MV-4-11 (cell line): ENCODE measurements at regions not wholly inside any gene's neighbourhood (a gene's known extent, or its start where the extent isn't known, plus 50 kb on each side); places are given as distances from the start of the nearest gene placed in this dataset.

Experiments
- DNase-seq: peaks from one replicate; lab custom pipeline; 2025; lab: John Stamatoyannopoulos, UW

- no peak for DNase-seq
These were observed 204.9 kb upstream of the GAS1 start for GRCh38 chr9:87152256-87152655.

- no peak for DNase-seq
These were observed 208.9 kb upstream of the GAS1 start for GRCh38 chr9:87156247-87156646.

DNA sequence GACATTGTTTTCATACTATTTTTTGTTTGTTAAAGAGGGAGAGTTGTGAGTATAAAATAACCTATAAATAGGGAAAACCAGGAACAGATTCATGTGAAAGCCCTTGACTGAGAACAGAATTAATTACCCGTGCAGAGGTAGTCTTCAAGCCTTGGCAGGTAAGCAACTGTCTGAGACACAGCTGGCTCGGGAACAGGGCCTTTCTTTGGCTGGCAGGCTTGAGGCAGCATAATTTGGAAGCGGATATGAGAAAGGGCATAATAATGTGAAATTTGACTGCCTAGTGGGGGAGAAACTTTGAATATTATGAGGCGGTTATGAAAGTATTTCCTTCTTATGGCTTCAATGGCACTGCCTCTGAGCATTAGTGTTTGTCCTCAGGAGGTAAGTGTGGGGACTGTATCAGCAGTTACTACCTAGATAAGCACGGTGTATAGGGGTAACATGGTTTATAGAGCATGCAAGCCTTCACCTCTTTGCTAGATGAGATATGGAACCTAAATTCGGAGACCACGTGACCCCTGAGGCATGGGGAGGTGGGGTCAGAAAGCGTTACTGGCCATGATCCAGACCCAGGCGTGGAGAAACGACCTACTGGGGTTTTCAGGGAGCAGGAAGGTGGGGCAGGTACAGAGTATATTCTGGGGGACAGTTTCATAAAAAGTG is 210.2 kb upstream of the GAS1 start:
- DNase-seq, result no peak

DNA sequence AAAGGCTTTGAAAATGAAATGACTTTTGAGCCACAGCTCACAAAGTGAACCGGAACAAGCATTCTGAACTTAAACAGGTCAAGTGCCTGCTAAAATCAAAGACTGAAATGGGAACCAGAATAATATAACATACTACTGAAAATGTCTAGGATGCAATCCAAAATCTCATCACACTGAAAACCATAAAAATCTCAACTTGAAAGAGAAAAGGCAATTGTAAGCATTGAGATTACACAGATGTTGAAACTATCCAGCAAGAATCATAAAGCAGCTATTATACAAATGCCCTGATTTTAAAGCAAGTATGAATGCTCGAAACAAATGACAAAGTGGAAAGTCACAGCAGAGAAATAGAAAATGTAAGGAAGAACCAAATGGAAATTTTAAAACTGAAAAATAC is 211.5 kb upstream of the GAS1 start:
- DNase-seq, result no peak

DNA sequence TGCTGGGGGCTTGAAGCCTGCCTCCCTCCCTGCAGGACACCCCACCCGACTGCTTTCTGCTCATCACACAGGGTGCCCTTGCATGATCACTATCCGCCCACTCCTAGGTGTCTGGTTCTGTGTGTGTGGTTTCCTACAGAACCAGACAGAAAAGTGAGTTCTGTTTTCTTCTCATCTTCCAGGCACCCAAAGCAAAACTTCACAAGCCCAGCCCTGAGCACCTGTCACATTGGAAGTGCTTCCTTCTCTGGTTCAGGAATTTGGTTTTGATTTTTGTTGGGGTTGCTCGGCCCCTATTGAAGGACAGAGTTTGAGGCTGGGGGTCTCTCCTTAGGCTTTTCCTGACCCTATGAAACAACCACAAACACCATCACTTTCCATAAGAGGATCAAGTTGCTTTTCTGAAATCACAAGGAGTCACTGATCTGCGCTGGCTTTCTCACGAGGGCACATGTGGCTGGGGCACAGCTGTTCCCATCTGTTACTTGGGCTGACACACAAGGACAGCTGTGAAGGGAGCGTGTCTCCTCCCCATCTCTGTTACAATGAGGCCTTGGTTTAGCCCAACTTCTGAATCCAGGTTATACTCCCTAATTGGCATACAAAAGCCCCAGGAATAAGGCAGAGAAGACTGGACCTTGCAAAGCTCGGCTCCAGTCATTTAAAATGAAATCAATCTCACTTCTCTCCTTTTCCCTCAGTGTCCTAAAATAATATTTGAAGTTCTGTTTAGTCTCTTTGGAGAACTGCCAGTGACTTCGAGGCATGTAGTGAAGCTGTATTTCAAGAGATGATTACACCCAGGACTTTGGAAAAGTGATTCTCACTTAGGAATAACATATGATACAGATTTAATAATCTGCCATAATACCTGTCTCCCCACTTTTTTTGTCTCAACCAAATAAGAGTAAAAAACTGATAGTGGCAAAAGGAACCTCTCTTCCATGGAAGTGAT is 213.1 kb upstream of the GAS1 start:
- no peak for DNase-seq

GRCh38 chr9:87167161-87167560 is 219.9 kb upstream of the GAS1 start:
- no peak for DNase-seq

DNA sequence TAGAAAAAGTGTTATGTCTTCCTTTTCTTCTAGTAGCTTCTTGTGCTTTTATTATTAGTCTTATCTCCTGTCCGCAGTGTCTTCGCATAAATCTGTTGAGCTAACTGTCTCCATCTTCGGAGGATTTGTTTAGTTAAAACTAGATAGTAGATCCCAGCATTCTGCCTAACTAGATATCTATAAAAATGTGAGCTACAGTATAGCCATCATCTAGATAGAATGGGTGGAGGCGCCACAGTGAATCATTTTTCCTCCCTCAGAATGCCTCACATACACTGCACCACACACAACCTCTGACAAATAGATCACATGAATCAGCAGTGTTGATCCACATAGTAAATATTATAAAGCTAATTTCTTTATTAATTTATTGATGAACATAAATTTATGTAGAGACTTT is 220.3 kb upstream of the GAS1 start:
- no peak for DNase-seq

GRCh38 chr9:87178302-87178701 is 231.0 kb upstream of the GAS1 start:
- no peak for DNase-seq

DNA sequence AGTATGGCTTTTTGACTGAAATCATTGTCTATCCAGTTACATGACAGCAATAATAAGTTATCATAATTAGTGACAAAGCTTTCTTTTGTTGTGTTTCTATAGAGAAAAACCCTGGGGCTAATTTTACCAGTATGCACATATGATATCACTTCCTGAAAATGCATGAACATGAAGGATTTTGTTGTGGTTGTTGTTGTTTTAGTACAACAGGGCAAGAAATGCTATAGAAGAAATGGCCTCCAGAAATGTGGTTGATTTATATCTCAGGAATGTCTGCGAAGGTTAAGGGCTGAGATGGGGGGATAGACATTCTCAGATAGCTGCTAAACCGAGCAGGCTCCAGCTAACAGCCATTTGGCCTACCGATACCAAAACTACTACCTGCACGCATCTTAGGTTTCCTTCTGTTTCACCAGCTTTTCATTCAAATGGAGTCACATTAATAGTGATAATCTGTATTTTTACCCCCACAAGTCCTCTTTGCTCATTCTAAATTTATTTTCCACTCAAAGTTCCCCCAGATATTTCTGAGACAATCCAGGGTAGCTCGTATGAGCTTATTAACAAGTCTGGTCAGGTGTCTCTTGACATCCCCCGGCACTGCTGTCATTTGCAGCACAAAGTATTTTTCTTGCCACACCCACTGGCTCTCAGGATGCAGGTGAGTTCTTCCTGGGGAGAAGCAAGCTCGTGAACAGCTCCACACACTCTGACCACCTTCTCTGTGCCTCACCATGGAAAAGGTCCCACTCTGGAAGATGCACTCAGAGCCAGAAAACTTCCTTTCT is 232.4 kb upstream of the GAS1 start:
- no peak for DNase-seq

GRCh38 chr9:87180361-87180760 is 233.1 kb upstream of the GAS1 start:
- no peak for DNase-seq

DNA sequence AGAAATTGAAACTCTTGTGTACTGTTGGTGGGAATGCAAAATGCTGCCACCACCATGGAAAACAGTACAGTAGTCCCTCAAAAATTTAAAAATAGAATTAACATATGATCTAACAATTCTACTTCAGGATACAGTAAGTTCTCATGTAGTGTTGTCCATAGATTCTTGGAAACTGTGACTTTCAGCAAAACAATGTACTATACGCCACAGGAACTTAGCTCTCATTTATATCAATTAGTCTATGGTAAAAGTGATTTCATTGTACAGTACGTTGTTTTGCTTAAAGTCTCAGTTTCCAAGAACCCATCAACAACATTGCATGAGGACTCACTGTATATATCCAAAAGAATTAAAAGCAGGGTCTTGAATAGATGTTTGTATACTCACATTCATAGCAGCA is 233.5 kb upstream of the GAS1 start:
- no peak for DNase-seq

- no peak for DNase-seq
These were observed 234.4 kb upstream of the GAS1 start for GRCh38 chr9:87181670-87182069.

GRCh38 chr9:87184956-87185642 is 237.8 kb upstream of the GAS1 start:
- DNase-seq, result no peak

DNA sequence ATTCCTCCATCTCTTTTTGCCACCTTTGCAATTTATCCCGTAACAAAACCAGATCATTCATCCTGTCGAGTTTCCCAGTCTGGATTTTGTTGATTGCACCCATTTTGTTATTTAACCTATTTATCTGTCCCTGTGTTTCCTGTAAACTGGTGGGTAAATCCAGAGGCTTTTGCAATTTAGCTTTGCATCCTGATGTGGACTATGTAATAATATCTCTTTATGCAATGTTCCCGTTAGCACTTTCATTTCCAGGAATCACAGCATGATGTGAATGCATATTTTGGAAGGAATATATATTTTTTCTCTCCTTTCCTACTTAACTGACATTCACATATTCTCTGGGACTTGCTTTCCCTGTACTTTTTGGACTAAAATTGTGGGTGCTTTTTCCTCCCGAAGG is 240.3 kb upstream of the GAS1 start:
- DNase-seq, result no peak

- no peak for DNase-seq
These were observed 241.7 kb upstream of the GAS1 start for GRCh38 chr9:87189006-87189405.

DNA sequence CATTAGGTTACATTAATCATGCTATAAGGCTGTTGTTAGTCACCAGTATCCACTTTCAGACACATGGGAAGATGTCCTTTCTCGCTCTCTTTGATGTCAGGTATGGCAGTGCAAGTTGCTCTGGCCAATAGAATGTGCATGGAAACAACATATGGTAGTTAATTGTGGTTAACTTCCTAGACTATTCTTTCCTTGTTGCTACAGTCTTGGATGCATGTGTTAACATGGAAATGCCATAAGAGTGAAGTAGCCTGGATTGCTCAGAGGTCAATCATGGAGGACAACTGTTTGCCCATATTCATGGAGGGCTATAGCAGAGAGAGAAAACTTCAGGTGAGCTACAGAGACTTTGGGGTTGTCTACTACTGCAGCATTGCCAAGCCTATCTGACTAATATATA is 245.8 kb upstream of the GAS1 start:
- no peak for DNase-seq

GRCh38 chr9:87193925-87194868 is 246.9 kb upstream of the GAS1 start:
- DNase-seq, result no peak

GRCh38 chr9:87195306-87195705 is 248.0 kb upstream of the GAS1 start:
- no peak for DNase-seq

- no peak for DNase-seq
These were observed 250.2 kb upstream of the GAS1 start for GRCh38 chr9:87197349-87198130.

DNA sequence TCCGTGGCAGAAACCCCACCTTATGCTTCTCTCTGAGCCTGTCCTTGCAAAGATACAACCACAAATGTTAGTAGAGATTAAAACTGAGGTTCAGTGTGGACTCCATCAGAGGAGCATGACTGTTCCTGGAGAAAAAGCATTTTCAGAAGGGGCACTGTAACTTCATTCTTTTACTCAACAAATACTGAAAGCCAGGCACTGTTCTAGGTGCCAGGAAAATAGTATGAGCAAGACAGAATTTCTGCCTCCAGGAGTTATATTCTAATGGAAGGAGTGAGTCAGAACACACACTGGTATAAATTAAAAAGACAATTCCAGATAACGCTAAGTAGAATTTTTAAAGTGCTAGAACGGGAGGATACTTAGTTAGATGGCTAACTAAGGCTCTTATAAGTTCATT is 251.4 kb upstream of the GAS1 start:
- DNase-seq, result no peak
